LNCaP clone FGC (cell line): ENCODE measurements at regions not wholly inside any gene's neighbourhood (a gene's known extent, or its start where the extent isn't known, plus 50 kb on each side); places are given as distances from the start of the nearest gene placed in this dataset.

Source experiments
- DNase-seq: peaks from one replicate; pipeline ENCODE4 v3.0.0-alpha.2; 2011; ENCODE audit warnings: low read depth
- H3K4me3 ChIP-seq: 2 replicates; pipeline ENCODE4 v1.5.1; 2011; ENCODE audit warnings: mild to moderate bottlenecking, low read depth, low read length, control low read depth
- TF ChIP-seq, protein P1 (sequence below): IDR thresholded peaks from 2 replicates; pipeline ENCODE4 v1.5.1; 2012; ENCODE audit warnings: mild to moderate bottlenecking; ENCODE audit not compliant: control insufficient read depth, insufficient read depth; ENCODE audit errors: extremely low read depth

DNA sequence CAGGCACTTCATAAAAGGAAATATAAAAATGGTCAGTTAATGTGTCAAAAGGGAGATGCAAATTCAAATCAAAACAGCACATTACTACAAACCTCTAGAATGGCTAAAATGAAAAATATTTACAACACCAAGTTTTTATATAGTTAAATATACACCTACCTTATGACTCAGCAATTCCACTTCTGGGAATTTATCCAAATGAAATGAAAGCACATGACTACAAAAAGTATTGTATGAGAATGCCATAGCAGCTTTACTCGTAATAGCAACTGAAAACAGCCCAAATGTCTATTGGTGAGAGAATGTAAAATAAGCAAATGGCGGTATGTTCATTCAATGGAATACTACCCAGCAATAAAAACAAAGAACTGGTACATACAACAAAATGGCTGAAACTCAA lies 175.8 kb upstream of the SPAG17 start:
- DNase-seq, result peak; percentile 38
- H3K4me3 ChIP-seq, result no peak overlapping the region
- TF ChIP-seq, protein P1, sequence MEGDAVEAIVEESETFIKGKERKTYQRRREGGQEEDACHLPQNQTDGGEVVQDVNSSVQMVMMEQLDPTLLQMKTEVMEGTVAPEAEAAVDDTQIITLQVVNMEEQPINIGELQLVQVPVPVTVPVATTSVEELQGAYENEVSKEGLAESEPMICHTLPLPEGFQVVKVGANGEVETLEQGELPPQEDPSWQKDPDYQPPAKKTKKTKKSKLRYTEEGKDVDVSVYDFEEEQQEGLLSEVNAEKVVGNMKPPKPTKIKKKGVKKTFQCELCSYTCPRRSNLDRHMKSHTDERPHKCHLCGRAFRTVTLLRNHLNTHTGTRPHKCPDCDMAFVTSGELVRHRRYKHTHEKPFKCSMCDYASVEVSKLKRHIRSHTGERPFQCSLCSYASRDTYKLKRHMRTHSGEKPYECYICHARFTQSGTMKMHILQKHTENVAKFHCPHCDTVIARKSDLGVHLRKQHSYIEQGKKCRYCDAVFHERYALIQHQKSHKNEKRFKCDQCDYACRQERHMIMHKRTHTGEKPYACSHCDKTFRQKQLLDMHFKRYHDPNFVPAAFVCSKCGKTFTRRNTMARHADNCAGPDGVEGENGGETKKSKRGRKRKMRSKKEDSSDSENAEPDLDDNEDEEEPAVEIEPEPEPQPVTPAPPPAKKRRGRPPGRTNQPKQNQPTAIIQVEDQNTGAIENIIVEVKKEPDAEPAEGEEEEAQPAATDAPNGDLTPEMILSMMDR, result no peak

DNA sequence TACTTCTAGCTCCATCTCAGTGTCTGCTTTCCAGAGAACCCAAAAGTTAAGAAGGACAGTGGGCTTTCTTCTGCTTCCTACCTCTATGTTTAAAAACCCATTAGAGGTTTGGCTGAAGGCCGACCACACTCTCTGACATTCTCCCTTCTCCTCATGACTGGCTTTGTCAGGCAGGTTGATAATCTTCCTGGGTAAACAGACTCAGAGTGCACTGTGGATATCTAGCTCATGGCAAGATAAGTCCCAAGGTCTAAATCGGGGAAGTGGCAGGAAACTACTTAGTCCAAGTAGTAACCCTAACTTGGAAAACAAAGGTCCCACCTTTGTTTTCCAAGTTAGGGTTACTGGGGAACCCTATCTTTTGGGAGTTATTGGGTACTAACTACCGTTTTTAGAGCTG lies 161.9 kb upstream of the SPAG17 start:
- no peak overlapping the region for H3K4me3 ChIP-seq
- TF ChIP-seq, protein P1, result no peak
- DNase-seq, result no peak

DNA sequence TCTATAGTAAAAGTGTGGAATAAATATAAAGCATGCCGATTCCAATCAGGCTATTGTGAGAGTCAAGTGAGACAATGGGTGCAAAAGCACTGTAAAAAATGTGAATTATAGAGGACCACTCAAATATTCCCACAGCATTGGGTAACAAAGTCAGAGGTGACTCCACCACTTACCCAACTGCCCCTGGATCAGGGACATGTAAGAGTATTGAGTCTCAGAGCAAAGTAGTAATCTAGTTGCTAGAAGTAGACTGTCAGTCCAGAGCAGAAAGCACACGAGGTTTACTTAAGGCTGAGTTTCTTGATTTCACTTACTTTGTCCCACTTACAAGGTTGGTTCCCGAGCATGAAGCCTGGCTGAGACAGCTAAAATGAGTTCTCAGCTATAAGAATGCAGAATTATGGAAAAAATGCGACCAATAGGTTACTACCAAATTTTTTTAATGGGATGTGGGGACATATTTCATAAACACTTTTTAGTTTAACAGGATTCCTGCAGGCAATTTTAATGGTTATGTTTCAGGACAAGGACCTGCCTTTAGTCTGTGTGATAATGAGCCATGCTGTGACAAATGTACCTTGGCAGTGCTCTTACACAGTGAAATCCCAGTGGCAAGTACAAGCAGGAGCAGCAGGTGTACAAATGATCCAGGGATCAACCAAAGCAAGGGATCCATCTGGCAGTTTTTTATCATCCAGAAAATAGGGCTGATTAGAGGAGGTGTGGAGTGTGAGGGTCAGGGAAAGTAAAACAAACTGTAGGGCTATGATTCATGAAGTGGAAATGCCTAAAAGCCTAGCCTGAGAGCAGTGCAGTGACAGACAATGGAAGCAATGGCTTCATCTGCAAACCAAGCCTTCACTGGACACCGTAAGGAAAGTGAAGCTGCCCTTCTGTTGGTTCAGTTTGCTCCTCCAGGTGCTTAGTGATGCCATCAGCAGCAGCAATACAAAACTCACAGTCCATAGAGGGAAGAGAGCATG lies 156.2 kb upstream of the SPAG17 start:
- DNase-seq, result no peak
- TF ChIP-seq, protein P1, result no peak
- no peak overlapping the region for H3K4me3 ChIP-seq

DNA sequence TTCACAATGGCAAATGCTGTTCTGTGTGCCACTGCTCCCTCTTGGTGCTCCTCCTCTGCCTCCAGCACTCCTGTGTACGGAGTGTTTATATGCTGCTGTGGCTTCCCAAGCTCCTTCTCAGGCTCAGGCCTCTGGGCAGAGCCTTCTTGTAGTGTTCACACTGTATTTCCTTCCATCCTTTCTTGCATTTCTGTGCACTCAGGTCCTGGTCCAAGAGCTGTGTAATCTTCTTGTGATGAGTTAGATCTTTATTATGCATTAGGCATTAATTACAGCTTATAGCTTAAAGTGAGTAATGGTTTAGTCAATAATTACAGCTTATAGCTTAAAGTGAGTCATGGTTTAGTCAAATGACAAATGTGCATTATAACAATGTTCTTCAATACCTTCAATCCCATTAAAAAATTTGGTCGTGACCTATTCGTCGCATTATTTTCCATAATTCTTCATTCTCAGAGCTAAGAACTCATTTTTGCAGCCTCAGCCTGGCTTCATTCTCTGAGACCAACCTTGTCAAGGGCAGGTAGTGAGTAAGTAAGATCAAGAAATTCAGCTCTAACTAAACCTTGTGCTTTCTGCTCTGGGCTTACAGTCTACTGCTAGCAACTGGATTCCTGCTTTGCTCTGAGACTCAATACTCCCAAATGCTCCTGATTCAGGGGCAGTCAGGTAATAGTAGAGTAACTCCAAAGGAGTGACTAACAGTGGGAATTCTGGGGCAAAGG lies 154.5 kb upstream of the SPAG17 start:
- H3K4me3 ChIP-seq, result no peak overlapping the region
- DNase-seq, result no peak
- TF ChIP-seq, protein P1, result no peak

DNA sequence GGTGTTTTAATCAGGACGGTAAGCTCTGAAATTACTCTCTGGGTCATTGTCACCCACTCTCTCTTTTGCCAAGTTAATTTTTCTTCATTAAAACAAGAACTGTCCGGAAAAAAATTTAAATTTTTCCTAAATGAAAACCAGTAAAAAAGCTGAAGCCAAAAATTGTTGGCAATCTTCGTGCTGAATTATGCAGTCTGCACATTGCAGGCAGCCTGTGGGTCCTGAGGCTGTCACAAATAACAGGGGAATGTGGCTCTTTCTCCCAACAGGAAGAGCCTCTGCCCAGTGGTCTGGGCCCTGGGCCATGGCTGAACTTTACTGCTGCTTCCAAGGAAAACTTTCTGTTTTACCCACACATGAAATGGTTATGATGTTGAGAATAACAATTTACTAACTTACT lies 153.9 kb upstream of the SPAG17 start:
- TF ChIP-seq, protein P1, result no peak
- H3K4me3 ChIP-seq, result no peak overlapping the region
- no peak for DNase-seq

DNA sequence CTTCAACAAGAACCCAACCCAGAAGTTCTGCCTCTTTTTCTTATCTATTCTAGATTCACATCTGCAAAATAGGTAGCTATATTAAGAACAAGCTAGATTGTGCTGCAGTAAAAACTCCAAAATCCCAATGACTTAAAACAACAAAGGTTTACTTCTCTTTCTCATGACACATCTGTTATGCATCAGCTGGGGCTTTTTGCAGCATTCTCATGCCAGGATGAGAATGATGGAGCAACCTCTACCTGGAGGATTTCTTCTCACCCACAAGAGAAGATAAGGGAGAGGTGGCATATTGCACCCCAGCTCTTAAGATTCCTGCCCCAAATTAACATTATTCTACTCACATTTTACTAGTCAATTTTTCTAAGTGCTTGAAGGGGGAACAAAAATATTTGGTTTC lies 152.3 kb upstream of the SPAG17 start:
- TF ChIP-seq, protein P1, result no peak
- no peak for DNase-seq
- no peak overlapping the region for H3K4me3 ChIP-seq
